HG03175 (cell line): ENCODE measurements at regions not wholly inside any gene's neighbourhood (a gene's known extent, or its start where the extent isn't known, plus 50 kb on each side); places are given as distances from the start of the nearest gene placed in this dataset.

Experiments used
- ATAC-seq: cut with Tn5 transposase; IDR thresholded peaks from one replicate; pipeline ENCODE4 v1.9.1; 2021; ENCODE audit warnings: mild to moderate bottlenecking, moderate library complexity; ENCODE audit not compliant: unreplicated experiment

DNA sequence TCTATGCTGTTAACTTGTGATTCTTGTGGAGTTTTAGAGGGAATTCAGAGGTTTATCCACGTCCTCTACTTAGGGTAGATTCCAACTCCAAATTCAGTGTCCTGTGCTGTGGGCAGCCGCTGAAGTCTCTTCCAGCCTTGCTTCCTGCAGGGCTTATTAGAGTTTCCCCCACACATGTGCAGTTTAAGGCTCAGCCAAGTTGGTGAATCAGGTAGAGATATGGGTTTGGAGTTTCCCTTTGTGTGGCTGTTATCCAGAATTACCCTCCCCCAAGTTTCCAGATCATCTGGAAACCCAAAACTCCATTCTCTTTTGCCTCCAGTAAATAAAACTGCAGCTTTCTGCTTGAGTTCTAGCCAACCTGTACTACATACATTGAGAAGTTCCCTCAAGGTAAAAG is 853.7 kb downstream of the GALC start:
- ATAC-seq = no peak

DNA sequence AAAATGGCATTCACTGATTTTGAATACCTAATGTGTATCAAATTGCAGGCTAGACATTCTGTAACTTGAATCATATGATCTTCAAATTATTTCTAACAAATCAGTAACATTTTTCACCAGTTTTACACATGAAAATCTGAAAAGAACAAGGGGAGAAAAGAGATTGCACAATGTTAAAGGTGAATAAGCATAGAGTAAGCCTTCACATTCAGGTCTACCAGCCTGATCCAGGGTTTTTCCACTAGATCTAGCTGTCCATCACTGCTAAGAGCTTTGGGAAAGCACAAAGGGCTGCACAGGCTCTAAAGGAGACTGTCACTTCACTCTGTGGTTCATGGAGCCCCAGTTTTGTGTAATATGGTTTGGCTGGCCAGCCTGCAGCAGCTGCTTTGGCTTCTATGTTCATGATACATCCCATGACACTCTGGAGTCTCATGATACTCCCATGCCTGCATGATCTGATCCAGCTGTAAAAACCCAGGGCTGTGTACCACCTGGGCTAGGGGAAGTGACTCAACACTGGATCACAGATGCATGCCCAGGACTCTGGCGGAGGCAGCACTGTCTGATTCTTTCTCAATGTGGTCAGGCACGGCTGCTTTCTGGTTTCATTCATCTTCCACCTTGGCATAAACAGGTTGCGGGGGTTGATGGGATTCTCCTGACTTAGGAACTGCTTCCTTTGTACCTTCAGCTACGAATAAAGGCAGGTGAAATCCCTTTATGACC is 859.7 kb downstream of the GALC start:
- ATAC-seq = no peak

DNA sequence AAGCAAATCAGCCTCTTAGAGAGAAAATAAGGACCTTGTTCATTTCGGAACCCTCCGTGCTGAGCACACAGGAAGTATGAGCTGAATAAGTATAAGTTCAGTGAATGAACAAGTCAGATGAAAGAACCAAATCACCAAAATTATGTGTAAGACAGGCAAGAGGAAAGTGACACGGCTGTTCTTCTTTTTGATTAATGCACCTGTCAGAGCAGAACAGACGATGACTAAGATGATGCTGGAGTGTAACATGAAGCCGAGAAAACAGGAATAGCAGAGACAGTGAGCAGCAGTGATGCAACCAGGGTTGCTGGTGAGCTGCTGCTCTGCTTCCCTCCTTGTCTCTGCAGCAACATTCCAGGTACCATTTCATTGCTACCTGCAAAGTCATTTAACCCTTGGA is 861.1 kb downstream of the GALC start:
- ATAC-seq = no peak

DNA sequence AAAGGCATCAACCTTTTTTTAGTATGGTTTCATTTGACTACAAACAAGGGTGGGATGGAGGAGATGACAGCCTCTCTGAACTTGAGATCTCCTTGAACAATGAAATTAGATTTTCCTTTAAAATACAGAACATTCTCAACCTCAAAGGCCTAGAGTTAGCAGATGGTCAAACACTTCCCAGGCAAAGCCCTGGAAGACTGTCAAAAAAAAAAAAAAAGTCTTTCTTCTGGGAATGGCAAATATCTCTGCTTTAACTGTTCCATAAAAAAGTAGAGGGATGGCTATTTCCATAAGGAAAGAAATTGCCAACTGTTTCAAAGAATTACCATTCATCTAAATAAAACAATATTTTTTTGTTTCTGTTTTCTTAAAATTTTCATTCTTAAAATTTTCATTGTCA is 870.8 kb downstream of the GALC start:
- ATAC-seq = no peak

DNA sequence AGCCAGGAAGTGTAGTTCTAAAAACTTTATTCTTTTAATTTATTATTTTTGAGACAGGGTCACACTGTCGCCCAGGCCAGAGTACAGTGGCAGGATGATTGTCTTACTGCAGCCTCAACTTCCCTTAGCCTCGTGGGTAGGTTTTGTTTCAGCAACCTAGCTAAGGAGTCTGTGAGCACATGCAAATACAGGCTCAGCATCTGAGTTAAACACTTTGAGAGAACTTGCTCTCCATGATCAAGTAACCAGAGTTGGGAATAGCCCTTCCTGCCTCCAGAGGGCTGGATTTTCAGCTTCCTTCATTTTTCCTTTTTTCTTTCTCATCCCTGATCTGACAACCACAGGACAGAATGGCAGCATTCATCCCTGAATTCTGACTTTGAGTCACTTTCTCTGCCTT is 871.3 kb downstream of the GALC start:
- ATAC-seq = no peak

DNA sequence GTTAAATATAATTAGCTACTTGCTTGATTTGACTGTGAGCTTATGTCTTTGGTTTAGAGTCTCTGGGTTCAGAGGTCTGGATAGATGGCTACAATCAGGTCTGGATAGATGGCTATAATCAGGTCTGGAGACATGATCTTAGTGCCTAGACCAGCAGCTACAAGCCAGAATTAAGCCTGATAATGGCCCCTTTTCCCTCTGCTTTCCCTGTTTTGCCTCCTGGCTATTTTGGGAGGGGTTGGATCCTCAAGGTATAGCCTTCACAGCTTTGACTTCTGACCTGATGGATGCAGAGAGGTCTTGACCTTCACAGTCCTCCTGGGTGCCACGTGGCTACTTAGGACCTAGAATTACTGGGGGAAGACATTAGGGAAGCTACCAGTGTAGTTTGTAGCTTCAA is 877.7 kb downstream of the GALC start:
- no peak for ATAC-seq

DNA sequence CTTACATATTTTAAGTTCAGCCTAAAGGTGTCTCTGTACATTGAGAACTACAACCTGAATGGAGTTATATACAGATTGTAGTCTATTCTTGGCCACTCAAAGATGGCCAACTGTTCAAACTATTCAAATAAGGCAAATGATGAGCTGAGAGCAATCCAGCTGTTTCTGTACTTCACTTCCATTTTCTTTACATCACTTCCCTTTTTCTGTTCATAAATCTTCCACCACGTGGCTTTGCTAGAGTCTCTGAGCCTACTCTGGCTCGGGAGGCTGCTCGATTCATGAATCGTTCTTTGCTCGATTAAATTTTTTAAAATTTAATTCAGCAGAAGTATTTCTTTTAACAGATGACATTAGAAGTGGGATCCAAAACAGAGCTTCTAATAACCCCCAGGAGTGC is 879.7 kb downstream of the GALC start:
- ATAC-seq = no peak

DNA sequence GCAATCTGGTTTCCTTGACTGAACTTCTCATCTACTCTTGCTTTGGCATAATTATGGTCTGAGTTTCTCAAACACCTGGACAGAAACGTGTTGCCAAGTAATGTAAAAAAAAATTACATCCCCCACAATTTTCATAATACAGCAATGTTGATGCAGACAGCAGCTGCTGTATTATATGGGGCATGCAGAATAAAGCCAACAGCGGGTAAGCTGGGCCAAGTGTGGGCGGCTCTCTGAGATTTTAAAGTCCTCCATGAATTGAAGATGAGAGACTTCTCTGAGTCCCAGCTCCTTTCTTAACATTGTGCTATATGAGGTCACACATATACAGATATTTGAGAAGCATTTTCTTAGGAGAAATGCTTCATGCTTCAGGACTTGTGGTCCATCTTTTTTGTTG is 881.2 kb downstream of the GALC start:
- ATAC-seq = no peak

DNA sequence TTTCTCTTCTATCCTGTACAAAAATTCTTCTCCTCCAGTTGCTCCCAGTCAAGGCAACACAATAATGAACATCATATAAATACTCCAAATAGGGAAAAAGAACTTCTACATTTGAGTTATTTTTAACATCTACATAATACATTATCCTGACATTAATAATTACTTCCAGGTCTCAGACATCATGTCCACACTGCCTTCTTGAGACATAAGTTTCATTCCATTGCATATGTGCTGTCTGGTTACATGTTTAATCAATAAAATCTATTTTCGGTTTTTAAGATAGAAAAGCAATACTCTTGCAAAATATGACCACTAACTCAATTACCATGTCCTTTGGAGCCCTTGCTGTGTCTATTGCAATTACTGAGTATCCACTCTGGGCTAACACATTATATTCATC is 881.9 kb downstream of the GALC start:
- ATAC-seq = no peak

DNA sequence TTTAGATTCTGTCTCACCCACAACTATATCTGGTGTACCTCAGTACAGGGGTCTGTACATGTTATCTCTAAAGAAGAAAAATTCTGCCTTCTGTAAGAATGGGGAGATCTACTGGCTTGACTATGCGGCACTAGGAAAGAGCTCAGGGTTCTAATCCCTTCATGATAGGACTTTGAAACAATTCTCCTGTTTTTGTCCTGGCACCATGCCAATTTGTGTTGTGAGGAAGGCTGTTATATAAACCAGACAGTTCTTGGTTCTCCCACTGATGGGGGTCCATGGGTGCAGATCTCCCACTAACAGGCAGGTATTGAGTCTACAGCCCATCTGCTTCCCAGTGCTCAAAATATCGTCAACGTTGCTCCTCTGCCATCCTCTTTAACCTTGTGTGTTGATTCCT is 883.7 kb downstream of the GALC start:
- ATAC-seq = no peak

DNA sequence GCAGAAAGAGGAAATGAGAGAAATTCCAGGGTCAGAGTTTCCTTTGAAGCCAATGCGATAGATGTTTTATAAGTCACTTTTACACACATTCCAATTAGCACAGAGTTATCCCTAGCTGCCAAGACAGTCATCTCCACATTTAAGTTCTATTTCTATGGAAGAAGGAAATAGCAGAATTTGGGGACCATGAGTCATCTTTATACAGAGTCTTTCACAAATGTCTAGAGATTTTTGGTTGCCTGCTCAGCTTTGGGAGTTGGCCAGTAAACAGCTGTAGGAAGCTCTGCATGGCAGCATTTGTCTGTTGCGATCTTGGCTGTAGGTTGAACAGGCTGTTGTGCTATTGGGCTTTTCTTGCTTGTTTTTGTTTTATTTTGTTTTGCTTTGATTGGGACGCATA is 884.3 kb downstream of the GALC start:
- ATAC-seq = no peak

DNA sequence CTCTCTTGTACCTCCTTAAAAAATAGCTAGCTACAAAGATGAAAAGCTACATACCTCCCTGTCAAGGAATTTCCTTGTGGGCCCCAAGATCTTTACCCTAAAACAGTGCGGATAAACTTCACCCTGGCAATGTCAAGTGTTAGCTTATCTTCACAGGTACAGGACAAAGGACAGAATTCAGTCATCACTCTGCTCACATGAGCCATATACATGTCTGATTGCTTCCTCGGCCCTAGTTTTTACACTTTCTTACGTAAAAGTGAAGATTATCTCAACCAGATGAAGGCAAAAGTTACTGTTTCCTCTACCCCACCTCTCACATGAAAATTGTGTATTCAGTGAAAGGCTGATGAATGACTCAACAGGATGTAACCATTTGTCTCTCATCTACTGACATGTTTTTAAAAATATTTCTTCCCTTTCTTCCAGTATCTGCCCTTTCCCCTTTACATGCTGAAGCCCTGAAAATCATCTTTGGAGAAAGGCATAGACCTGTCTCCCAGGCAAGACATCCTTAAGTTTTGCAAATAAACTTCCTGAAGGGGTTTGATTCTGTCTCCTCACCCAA is 890.1 kb downstream of the GALC start:
- ATAC-seq = no peak

DNA sequence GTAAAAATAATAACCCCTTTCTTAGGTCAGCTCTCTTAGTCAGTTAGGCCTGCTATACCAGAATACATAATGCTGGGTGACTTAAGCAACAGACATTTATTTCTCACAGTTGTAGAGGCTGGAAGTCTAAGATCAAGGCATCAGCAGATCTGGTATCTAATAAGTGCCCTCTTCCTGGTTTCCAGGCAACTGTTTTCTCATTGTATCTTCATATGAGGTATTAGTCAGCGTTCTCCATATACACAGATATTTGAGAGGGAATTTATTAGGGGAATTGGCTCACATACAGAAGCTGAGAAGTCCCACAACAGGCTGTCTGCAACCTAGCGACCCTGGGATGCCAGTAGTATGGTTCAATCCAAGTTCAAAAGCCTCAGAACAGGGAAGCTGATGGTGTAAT is 896.0 kb downstream of the GALC start:
- ATAC-seq = no peak

DNA sequence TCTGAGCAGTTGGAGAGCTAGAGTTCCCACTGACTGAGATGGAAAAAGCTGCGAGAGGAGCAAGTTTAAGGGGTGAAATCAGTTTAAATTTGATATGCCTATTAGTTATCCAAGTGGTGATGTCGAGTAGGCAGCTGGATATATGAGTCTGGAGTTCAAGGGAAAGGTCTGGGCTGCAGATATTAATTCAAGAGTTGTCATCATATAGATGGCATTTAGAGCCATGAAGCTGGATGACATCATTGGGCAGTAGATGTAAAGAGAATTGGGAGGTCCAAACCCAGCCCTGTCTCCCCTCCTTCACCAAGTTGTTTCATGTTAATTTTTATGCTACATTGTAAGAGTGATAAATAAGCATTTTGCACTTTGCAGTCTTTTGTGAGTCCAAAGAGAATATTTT is 898.1 kb downstream of the GALC start:
- ATAC-seq = no peak

DNA sequence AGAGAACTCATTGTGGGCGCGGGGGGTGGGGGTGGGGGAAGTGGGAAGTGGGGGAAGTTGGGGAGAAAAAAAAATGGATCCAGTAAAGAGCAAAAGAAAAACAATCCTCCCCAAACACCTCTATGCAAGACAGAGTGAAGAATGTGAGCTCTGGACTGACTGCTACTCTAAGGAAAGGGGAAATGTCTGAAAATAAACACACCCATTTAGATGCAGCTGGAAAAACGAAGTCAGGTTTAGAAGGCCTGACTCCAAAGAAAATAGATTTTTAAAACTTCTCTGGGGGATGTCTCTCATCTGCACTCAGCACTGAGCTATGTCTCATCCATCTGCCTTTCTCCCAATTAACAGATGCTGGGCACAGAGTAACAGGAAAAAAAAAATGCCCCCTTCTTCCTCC is 904.4 kb downstream of the GALC start:
- no peak for ATAC-seq

DNA sequence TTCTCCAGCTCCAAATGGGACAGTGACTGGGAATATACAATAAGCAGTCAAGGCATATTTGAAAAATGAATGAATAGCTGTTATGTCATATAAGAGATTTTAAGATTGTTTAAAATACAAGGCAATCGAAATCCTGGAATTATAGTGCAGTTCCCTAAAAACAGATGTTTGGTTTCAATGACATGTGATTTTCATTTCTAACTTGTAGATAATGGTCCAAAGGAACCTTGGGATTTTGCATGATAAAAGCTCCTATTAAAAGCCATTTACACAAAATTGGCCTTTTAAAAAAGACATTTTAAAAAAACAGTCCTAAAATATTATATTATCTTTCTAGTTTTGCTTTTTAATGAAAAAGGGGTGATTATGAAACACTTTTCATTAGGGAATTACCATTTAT is 905.1 kb downstream of the GALC start:
- no peak for ATAC-seq

DNA sequence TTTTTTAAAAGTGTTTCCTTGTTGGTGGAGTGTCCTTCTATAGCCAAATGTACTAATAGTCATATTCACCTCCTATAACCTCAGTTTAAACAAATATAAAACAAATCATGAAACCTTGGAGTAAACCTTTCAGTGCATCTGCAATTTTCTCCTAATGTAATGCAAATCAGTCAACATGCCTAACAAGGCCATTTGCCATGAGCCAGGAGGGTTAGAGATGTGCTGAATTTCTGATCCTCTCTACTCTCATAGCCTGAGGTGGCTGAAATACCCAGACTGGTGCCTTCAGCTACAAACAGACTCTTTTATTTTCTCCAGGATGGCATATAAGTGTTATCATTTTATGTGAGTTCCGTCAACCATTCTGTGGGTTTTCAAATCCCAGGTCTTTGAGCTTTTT is 908.1 kb downstream of the GALC start:
- ATAC-seq = no peak

DNA sequence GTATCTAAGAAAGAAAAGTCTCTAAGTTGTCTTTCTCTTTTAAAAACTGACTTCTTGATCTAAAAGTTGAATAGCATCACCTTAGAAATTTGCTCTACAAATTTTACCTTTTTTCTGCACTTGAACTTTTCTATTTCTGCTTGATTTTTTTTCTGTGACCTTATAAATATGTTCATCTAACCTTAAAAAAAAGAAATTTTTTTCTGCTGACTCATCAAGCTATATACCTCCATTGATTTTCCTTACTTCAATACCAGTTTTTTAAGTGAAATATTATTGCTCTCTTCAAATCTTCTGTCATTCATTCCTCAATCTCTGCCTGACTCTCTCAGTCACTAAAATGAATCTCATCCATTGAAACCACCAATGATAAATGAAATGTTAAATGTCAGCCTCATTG is 910.1 kb downstream of the GALC start:
- ATAC-seq = no peak

DNA sequence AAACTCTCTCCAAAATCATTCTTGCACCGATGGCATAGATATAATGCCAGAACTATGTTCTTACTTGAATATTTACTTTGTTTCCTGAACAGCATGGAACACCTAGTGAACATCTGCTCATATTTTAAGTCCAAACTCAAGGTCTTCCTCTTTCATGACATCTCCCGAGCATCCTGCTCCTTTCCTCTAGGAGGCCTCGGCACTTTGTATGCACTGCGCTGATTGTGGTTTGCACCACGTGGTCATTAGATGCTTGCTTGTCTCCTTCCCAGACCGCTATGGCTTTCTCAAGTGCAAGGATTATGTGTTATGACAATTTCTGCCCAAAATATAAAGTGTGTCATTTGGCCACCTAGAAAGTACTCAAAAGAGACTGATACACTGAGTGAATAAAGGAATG is 912.0 kb downstream of the GALC start:
- no peak for ATAC-seq

DNA sequence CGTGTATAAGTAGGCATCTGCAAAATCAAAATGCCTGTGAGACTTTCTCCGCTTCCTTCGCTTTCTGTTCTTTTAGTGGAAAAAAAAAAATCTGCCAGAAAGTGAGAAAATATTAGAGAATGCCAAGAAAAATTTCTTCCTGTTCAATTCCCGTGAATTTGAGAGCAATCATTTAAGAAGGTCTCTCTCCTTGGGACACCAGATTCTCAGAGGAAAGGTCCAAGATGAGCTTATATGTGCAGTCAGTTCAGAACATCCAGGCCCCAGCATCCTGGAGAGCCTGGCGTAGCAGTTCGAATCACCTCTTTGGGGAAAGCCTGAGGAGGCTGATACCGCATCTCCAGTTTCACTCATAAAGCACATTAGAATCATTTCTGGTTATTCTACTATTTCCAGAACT is 912.8 kb downstream of the GALC start:
- no peak for ATAC-seq

DNA sequence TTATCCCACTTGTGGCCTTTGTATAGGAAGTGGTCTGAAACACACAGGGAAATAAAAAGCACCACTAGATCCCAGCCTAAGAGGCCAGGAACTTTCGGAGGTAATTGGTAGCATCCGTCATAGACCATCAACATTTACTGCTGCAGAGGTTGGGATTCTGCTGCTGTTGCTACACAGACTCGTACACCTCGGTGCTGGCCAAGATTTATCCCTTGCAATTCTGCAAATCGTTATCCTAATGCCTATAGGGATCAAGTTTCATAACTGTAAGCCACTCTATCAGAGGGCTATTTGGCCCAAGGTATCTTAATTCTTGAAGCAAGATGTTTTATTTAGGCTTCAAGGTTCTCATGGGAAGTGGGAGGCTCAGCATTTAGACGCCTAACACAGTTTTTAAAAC is 913.6 kb downstream of the GALC start:
- ATAC-seq = no peak

DNA sequence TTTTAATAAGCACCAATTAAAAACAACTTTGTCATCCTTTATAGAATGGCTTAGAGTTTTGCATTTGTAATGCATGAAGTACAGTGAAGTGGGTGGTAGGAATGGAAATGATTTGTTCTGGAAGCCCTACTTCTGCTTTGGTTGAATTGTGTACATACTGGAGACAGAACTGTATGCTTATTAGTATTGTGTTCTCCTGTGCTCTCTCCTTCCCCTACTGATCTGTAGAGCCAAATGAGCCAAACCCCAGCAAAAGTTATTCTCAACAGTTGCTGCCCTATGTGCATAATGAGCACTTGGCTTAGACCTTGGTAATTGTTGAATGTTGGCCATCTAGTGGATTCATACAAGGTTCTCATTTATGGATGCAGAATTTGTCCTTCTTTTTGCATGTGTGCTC is 916.1 kb downstream of the GALC start:
- no peak for ATAC-seq

DNA sequence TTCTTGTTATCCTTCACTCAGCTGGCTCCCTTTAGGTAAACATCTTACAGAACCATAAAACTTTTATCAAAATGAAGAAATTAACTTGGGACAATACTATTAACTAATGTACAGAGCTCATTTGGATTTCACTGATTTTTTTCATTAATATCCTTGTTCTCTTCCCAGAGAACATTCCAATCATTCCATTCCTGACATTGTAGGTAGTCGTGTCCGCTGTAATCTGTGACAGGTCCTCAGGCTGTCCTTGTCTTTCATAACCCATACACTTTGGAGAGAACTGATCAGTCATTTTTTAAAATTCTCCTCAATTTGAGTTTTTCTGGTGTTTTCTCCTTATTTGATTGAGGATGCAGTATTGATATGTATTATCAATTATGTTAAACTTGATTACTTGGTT is 916.8 kb downstream of the GALC start:
- no peak for ATAC-seq
